T-helper 1 cell treated with Interleukin-12 subunit alpha and Interleukin-12 subunit beta and Interleukin-4 antibody, amounts not matched to agents 30 μg/mL and 1 μg/mL, for 36 hours (primary cell): ENCODE measurements at regions not wholly inside any gene's neighbourhood (a gene's known extent, or its start where the extent isn't known, plus 50 kb on each side); places are given as distances from the start of the nearest gene placed in this dataset.
"Not testable (repeated sequence)": the region's sequence is repeated elsewhere in the genome, so short reads cannot be mapped to it uniquely, and the experiment has no call there.

Source experiments
- H3K27ac Mint-ChIP-seq: one replicate; pipeline ENCODE4 v1.8.0; 2021; ENCODE audit warnings: mild to moderate bottlenecking, mixed read lengths
- H3K27me3 Mint-ChIP-seq: one replicate; pipeline ENCODE4 v1.8.0; 2021; ENCODE audit warnings: low read depth, mixed read lengths
- H3K36me3 Mint-ChIP-seq: one replicate; pipeline ENCODE4 v1.8.0; 2021; ENCODE audit warnings: low read depth, mixed read lengths
- H3K4me1 Mint-ChIP-seq: one replicate; pipeline ENCODE4 v1.8.0; 2021; ENCODE audit warnings: low read depth, mixed read lengths
- H3K4me3 Mint-ChIP-seq: one replicate; pipeline ENCODE4 v1.8.0; 2021; ENCODE audit warnings: mild to moderate bottlenecking, moderate library complexity, mixed read lengths
- H3K9me3 Mint-ChIP-seq: one replicate; pipeline ENCODE4 v1.8.0; 2021; ENCODE audit warnings: mixed read lengths

DNA sequence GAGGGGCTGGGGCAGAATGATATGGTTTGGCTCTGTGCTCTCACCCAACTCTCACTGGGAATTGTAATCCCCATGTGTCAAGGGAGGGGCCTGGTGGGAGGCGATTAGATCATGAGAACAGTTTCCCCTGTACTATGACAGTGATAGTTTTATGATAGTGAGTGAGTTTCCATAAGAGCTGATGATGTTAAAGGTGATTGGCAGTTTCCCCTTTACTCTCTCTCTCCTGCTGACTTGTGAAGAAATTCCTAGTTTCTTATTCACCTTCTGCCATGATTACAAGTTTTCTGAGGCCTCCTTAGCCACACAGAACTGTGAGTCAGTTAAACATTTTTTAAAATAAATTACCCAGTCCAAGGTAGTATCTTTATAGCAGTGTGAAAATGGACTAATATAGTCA is 120.4 kb upstream of the CDH9 start:
- Mint-ChIP-seq H3K4me1 (no peaks in the 10 kb centered on the region), H3K36me3 (no peaks in the 10 kb centered on the region), H3K9me3 (peaks cover 46% of the 10 kb centered on the region), H3K4me3 (no peak overlapping the region), H3K27me3 (no peaks in the 10 kb centered on the region), H3K27ac (no peak overlapping the region)

DNA sequence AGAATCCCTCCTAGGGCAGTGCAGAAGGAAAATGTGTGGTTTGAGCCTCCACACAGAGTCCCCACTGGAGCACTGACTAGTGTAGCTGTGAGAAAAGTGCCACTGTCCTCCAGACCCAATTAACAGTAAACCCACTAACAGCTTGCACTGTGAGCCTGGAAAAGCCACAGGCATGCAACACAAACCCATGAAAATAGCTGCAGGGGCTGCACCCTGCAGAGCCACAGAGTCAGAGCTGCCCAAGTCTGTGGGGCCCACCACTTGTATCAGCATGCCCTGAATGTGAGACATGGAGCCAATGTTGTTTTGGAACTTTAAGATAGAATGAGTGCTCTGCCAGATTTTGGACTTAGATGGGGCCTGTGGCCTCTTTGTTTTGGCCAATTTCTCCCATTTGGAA is 119.8 kb upstream of the CDH9 start:
- H3K4me3 Mint-ChIP-seq = no peak overlapping the region
- no peaks in the 10 kb centered on the region for H3K36me3 Mint-ChIP-seq
- H3K27me3 Mint-ChIP-seq = no peaks in the 10 kb centered on the region
- H3K27ac Mint-ChIP-seq = no peak overlapping the region
- H3K4me1 Mint-ChIP-seq = no peaks in the 10 kb centered on the region
- peaks cover 46% of the 10 kb centered on the region for H3K9me3 Mint-ChIP-seq

DNA sequence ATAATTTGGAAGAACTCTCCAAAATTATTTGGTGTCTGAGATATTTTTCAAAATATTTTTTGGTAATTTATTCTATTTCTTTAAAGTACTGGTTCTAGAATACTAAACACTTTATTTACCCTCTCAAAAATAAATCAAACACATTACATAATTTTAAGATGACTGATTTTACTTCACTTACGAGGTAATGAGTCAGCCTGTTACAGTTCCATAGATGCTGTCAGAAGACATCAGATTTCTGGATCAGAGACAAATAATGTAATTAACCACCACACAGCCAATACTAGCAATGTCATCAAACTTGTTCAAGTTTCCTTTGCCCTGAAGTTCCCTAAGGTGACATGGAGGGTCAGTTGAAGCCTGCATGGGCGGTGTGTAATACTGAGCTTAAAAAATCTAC is 106.1 kb upstream of the CDH9 start:
- H3K27me3 Mint-ChIP-seq = no peaks in the 10 kb centered on the region
- H3K9me3 Mint-ChIP-seq = peaks cover 6% of the 10 kb centered on the region
- H3K4me1 Mint-ChIP-seq = no peaks in the 10 kb centered on the region
- H3K36me3 Mint-ChIP-seq = no peaks in the 10 kb centered on the region
- H3K4me3 Mint-ChIP-seq = no peak overlapping the region
- H3K27ac Mint-ChIP-seq = no peak overlapping the region

DNA sequence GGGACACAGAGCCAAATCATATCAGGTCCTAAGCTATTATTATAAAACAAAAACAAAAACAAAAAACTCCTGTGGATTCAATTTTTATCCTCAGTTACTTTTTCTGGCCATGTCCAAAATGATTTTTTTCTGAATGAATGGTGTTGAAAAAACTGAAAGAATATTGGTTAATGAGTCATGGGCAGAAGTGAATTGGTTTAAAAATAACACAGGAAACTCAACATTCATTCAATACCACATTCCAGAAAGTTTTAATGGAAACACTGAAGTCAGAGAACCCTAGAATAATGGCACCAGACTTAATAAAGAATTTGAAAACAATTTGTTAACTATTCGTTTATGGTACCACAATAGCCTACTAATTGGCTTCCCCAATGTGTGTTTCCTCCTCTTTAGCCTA is 102.4 kb upstream of the CDH9 start:
- peaks cover 15% of the 10 kb centered on the region for H3K9me3 Mint-ChIP-seq
- no peaks in the 10 kb centered on the region for H3K27me3 Mint-ChIP-seq
- H3K36me3 Mint-ChIP-seq = no peaks in the 10 kb centered on the region
- H3K4me3 Mint-ChIP-seq = no peak overlapping the region
- no peaks in the 10 kb centered on the region for H3K4me1 Mint-ChIP-seq
- H3K27ac Mint-ChIP-seq = no peak overlapping the region

DNA sequence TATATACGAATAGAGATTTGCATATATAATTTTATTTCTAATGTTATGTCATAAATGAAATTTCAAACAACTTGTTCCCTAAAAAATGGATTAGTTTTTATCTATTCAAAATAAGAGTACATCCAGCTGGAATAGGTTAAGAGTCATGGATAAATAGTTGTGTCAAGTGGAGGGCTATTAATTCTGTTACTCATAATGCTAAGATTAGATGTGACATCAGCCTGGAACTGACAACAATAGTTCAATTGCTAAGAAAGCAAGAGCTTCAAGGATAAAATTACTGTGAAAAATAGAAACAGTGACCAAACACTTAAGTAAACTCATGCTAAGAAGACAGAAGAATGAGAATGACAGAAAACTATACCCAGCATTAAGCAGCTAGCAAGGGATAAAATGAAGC is 92.2 kb upstream of the CDH9 start:
- H3K27ac Mint-ChIP-seq = no peak overlapping the region
- peaks cover 10% of the 10 kb centered on the region for H3K9me3 Mint-ChIP-seq
- no peaks in the 10 kb centered on the region for H3K27me3 Mint-ChIP-seq
- H3K4me3 Mint-ChIP-seq = no peak overlapping the region
- no peaks in the 10 kb centered on the region for H3K4me1 Mint-ChIP-seq
- H3K36me3 Mint-ChIP-seq = no peaks in the 10 kb centered on the region

DNA sequence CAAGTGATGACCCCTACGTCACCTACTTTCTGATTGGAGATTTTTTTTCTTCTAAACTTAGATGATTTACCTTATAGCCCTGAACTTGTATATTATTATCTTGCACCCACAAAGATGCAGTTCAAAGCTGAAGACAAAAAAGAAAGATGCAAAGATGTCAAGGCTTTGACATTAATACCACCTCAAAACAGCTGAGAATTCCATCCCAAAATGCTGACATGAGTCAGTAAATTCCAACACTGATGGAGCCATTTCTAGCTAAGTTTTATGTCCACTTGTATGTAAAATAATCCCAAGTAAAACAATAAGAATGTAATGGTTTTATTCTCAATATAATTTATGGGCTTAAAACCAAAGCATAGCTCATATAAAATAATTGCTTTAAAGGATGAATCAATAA is 91.5 kb upstream of the CDH9 start:
- H3K9me3 Mint-ChIP-seq = peaks cover 9% of the 10 kb centered on the region
- no peak overlapping the region for H3K27ac Mint-ChIP-seq
- H3K36me3 Mint-ChIP-seq = no peaks in the 10 kb centered on the region
- no peak overlapping the region for H3K4me3 Mint-ChIP-seq
- H3K27me3 Mint-ChIP-seq = no peaks in the 10 kb centered on the region
- no peaks in the 10 kb centered on the region for H3K4me1 Mint-ChIP-seq

DNA sequence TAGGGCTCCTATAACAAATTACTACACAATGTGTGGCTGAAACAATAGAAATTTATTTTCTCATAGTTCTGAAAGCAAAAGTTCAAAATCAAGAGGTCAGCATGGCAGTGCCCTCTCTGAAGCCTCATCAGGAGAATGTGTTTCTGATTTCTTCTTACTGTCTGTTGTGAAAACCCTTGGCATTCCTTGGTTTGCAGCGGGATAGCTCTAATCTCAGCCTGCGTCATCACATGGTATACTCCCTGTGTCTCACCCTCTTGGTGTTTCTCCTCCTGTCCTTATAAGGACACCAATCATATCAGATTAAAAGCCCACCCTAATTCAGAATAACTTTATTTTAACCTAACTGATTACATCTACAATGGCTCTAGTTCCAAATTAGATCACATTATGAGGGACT is 87.5 kb upstream of the CDH9 start:
- Mint-ChIP-seq H3K27me3 (no peaks in the 10 kb centered on the region), H3K36me3 (no peaks in the 10 kb centered on the region), H3K4me1 (no peaks in the 10 kb centered on the region), H3K27ac (no peak overlapping the region), H3K9me3 (peaks cover 8% of the 10 kb centered on the region), H3K4me3 (no peak overlapping the region)

DNA sequence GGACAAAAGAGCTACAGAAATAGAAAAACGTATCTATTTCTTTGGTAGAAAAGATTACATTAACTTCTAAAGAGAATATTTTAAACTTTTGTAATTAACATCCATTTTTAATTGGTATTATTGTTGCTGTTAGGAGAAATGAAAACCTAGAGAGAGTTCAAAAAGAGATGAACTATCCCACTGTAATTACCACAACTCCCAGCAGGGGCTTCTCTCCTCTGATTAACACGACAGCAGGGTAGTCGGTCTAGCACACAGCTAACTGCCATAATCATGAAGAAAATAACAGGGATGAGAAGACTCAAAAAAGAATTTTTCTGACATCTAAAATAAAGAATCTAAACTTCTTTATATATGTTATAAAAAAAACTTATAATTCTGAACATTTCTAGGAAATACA is 86.2 kb upstream of the CDH9 start:
- H3K4me1 Mint-ChIP-seq = no peaks in the 10 kb centered on the region
- H3K9me3 Mint-ChIP-seq = peaks cover 14% of the 10 kb centered on the region
- H3K36me3 Mint-ChIP-seq = no peaks in the 10 kb centered on the region
- no peak overlapping the region for H3K4me3 Mint-ChIP-seq
- no peaks in the 10 kb centered on the region for H3K27me3 Mint-ChIP-seq
- no peak overlapping the region for H3K27ac Mint-ChIP-seq

DNA sequence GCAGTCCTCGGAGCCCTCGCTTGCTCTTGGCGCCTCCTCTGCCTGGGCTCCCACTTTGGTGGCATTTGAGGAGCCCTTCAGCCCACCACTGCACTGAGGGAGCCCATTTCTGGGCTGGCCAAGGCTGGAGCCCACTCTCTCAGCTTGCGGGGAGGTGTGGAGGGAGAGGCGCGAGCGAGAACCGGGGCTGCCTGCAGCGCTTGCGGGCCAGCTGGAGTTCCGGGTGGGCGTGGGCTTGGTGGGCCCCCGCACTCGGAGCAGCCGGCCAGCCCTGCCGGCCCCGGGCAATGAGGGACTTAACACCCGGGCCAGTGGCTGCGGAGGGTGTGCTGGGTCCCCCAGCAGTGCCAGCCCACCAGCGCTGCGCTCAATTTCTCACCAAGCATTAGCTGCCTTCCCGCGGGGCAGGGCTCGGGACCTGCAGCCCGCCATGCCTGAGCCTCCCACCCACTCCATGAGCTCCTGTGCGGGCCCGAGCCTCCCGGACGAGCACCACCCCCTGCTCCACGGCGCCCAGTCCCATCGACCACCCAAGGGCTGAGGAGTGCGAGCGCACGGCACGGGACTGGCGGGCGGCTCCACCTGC is 81.4 kb upstream of the CDH9 start:
- not testable (repeated sequence) for H3K4me1 Mint-ChIP-seq, H3K36me3 Mint-ChIP-seq, H3K27me3 Mint-ChIP-seq, H3K4me3 Mint-ChIP-seq, H3K27ac Mint-ChIP-seq
- H3K9me3 Mint-ChIP-seq = peaks cover 26% of the 10 kb centered on the region

DNA sequence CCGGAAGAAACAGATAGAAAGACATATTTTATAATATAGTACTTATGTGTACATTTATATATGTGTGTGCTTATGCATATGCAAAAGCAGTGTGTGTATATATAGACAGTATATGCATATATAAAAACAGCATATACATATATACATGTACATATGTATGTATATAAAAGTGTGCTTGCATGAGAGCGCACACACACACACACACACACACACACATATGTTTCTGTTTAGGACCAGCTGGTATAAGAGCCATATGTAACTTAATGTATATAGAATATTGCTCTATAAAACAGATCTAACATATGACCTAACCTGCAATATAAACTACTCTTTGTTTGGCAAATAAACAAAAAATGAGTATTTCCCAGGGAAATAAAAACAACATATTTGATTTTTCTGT is 65.1 kb upstream of the CDH9 start:
- Mint-ChIP-seq H3K4me3 (no peak overlapping the region), H3K27me3 (no peaks in the 10 kb centered on the region), H3K36me3 (no peaks in the 10 kb centered on the region), H3K27ac (no peak overlapping the region), H3K9me3 (no peaks in the 10 kb centered on the region), H3K4me1 (no peaks in the 10 kb centered on the region)

DNA sequence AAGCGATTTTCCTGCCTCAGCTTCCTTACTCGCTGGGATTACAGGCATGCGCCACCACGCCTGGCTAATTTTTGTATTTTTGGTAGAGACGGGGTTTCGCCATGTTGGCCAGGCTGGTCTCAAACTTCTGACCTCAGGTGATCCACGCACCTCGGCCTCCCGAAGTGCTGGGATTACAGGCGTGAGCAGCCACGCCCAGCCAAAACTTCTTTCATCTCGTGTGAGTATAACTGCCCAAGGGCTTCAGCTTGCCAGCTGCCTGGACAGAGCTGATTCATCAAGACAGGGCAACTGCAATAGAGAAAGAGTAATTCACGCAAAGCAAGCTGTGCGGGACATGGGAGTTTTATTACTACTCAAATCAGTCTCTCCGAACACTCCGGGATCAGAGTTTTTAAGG is 57.4 kb upstream of the CDH9 start:
- not testable (repeated sequence) for H3K9me3 Mint-ChIP-seq, H3K4me3 Mint-ChIP-seq, H3K27ac Mint-ChIP-seq, H3K4me1 Mint-ChIP-seq, H3K27me3 Mint-ChIP-seq, H3K36me3 Mint-ChIP-seq

DNA sequence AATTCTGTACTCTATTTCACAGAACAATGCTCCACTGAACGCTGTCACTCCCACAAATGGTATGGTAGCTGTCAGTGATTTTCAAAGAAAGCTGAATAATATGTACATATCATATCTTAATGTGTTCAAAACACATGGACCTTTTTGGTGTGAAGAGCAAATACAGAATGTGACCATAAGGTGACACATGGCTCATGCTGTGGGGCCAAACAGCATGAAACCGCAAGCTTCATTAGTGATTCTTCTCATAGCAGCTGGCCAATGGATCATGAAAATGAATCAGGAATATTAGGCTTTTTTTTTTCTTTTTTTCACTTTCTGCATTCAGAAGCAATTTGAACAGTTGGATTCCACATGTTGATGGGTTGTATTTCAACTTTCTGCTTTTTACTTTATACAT is 54.9 kb upstream of the CDH9 start:
- H3K4me3 Mint-ChIP-seq = no peak overlapping the region
- H3K36me3 Mint-ChIP-seq = no peaks in the 10 kb centered on the region
- no peak overlapping the region for H3K27ac Mint-ChIP-seq
- H3K9me3 Mint-ChIP-seq = peaks cover 10% of the 10 kb centered on the region
- H3K27me3 Mint-ChIP-seq = no peaks in the 10 kb centered on the region
- no peaks in the 10 kb centered on the region for H3K4me1 Mint-ChIP-seq

DNA sequence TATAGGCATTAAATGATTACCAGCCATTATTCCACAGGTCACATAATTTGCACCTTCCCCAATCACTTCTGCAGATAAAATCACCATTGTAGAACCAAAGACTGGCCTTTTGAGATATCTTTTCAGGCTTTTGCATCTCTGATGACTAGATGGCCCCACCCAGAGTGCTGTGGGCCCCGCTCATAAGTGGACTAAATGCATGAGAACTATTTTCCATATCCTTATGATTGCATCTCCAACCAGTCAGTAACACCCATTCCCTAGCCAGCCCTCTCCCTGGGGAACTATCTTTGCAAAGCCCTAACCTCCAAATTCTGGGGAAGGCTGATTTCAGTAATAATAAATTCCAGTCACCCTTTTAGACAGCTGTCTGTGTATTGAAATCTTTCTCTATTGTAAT is 53.5 kb upstream of the CDH9 start:
- Mint-ChIP-seq H3K27me3 (no peaks in the 10 kb centered on the region), H3K27ac (no peak overlapping the region), H3K4me1 (no peaks in the 10 kb centered on the region), H3K36me3 (no peaks in the 10 kb centered on the region), H3K4me3 (no peak overlapping the region), H3K9me3 (peaks cover 7% of the 10 kb centered on the region)

DNA sequence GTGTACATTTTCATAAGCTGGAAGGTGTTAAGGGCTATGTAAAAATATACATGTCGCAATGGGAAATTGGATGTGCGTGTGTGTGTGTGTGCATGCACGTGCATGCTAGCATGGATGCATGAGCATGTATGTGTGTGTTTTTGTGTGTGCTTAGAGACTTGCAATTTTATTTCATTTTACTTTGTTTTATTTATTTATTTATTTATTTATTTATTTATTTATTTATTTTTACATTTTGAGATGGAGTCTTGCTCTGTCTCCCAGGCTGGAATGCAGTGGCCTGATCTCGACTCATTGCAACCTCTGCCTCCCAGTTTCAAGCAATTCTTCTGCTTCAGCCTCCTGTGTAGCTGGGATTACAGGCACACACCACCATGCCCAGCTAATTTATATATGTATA is 50.4 kb upstream of the CDH9 start:
- not testable (repeated sequence) for H3K4me3 Mint-ChIP-seq, H3K36me3 Mint-ChIP-seq, H3K27ac Mint-ChIP-seq, H3K4me1 Mint-ChIP-seq, H3K27me3 Mint-ChIP-seq
- H3K9me3 Mint-ChIP-seq = peaks cover 13% of the 10 kb centered on the region
